NCI-H2107 treated with DMSO at 0.1 percent for 48 hours (cell line): ENCODE measurements at regions not wholly inside any gene's neighbourhood (a gene's known extent, or its start where the extent isn't known, plus 50 kb on each side); places are given as distances from the start of the nearest gene placed in this dataset.
"Not testable (repeated sequence)": the region's sequence is repeated elsewhere in the genome, so short reads cannot be mapped to it uniquely, and the experiment has no call there.

ENCODE experiments used
- DNase-seq: peaks from one replicate; lab custom pipeline; 2025; ENCODE audit not compliant: unreplicated experiment; lab: John Stamatoyannopoulos, UW

- no peak for DNase-seq
These were observed 126.7 kb upstream of the STX18 start for GRCh38 chr4:4668355-4669210.

- no peak for DNase-seq
These were observed 125.8 kb upstream of the STX18 start for GRCh38 chr4:4667622-4668081.

GRCh38 chr4:4666693-4667621 is 125.1 kb upstream of the STX18 start:
- DNase-seq = no peak

- no peak for DNase-seq
These were observed 124.3 kb upstream of the STX18 start for GRCh38 chr4:4666187-4666586.

GRCh38 chr4:4664234-4664633 is 122.4 kb upstream of the STX18 start:
- no peak for DNase-seq

- no peak for DNase-seq
These were observed 121.2 kb upstream of the STX18 start for GRCh38 chr4:4663028-4663427.

GRCh38 chr4:4662230-4662629 is 120.4 kb upstream of the STX18 start:
- no peak for DNase-seq

GRCh38 chr4:4659871-4660651 is 118.2 kb upstream of the STX18 start:
- DNase-seq = no peak

- no peak for DNase-seq
These were observed 116.2 kb upstream of the STX18 start for GRCh38 chr4:4658052-4658451.

GRCh38 chr4:4656977-4657376 is 115.1 kb upstream of the STX18 start:
- no peak for DNase-seq

GRCh38 chr4:4655901-4656300 is 114.1 kb upstream of the STX18 start:
- no peak for DNase-seq

- no peak for DNase-seq
These were observed 113.2 kb upstream of the STX18 start for GRCh38 chr4:4655011-4655410.

- DNase-seq = no peak
These were observed 110.2 kb upstream of the STX18 start for GRCh38 chr4:4651811-4652755.

GRCh38 chr4:4647041-4647440 is 105.2 kb upstream of the STX18 start:
- no peak for DNase-seq

GRCh38 chr4:4645743-4646142 is 103.9 kb upstream of the STX18 start:
- DNase-seq = no peak

GRCh38 chr4:4644277-4644676 is 102.4 kb upstream of the STX18 start:
- DNase-seq = not testable (repeated sequence)

- not testable (repeated sequence) for DNase-seq
These were observed 101.9 kb upstream of the STX18 start for GRCh38 chr4:4643743-4644142.

GRCh38 chr4:4643306-4643705 is 101.5 kb upstream of the STX18 start:
- DNase-seq = no peak

- no peak for DNase-seq
These were observed 100.7 kb upstream of the STX18 start for GRCh38 chr4:4642496-4643000.
